ENCODE measurements at regions not wholly inside any gene's neighbourhood (a gene's known extent, or its start where the extent isn't known, plus 50 kb on each side); places are given as distances from the start of the nearest gene placed in this dataset.

DNA sequence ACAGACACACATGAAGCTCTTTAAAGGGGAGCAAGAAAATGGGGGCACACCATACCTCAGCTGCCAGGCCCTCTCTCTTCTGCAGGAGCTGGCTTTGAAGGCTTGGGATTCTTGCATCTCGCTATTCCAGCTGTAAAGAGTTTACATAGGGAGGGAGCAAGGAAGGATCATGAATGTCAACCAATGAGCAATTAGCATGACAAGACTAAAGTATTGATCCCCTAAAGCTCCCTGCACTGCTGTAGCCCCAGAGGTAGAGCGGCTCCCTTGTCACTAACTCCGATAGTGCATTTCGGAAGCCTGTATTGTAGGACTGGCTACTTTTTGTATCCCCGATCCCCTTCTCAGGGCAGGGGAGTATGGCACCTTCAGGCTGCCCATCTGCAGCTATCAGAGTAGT is 113.4 kb upstream of the PMFBP1 start:
- H2AFZ ChIP-seq (ENCODE audit: low read depth, low read length): no peak overlapping the region
- H3K4me1 ChIP-seq (replicated peaks in 1 of 2; ENCODE audit: control insufficient read depth in 2 of 2, insufficient read depth in 2 of 2, low read length in 2 of 2): no peaks in the 10 kb centered on the region
- intact Hi-C loops (cut with micrococcal nuclease): no loop called here
- WGBS (ENCODE audit: insufficient coverage, low coverage, missing lambda C conversion rate): 2% methylated on average over 5 of the region's 5 CpGs
- ChIA-PET CTCF (ENCODE audit: low intra/inter-chr PET ratio) (no interaction called here), POLR2A (no interaction called here)
- H3K9ac ChIP-seq (ENCODE audit: insufficient read depth in 1 of 2, low read depth in 2 of 2, low read length in 2 of 2): no peak overlapping the region
- TF ChIP-seq KAT8 (IDR thresholded peaks at IDR 0.05; ENCODE audit: low read depth): no peak
- TF ChIP-seq ZBTB8A (IDR thresholded peaks at IDR 0.05; ENCODE audit: partially characterized antibody): no peak
- TF ChIP-seq RFX7 (CRISPR knock-in tag; IDR thresholded peaks at IDR 0.05): no peak
- no peak for TF ChIP-seq RREB1 (CRISPR knock-in tag; IDR thresholded peaks at IDR 0.05)
- TF ChIP-seq ZNF592 (IDR thresholded peaks at IDR 0.05): no peak
- TF ChIP-seq CEBPZ (IDR thresholded peaks at IDR 0.05; ENCODE audit: borderline replicate concordance, low read depth, low read length): no peak
- no peaks in the 10 kb centered on the region for H4K20me1 ChIP-seq (replicated peaks; ENCODE audit: control insufficient read depth, insufficient read depth, low read length)
- no peaks in the 10 kb centered on the region for H3K9me1 ChIP-seq (ENCODE audit: control insufficient read depth, insufficient read depth, low read length)
- BruUV-seq (replicated peaks): no TSS peak
- DNase-seq (ENCODE audit: extremely low read depth in 1 of 4, low spot score in 3 of 4) (no peak), ATAC-seq (no peak), FAIRE-seq (no peak)
- no peak overlapping the region for H3K4me3 ChIP-seq
- H3K4me2 ChIP-seq (ENCODE audit: insufficient read depth, low read length): no peak overlapping the region
- no peaks in the 10 kb centered on the region for H3K36me3 ChIP-seq (ENCODE audit: control insufficient read depth, insufficient read depth, low read length)
- peaks cover 4 to 6% of the 10 kb centered on the region in 2 experiments; a peak in 3 of 5 replicates for H3K27me3 ChIP-seq (ENCODE audit: control insufficient read depth in 2 of 2, insufficient read depth in 2 of 2, low read length in 2 of 2)
- in situ Hi-C loops (cut with MboI): no loop called here
- H3K79me2 ChIP-seq (ENCODE audit: control insufficient read depth, insufficient read depth, low read length): no peaks in the 10 kb centered on the region
- H3K27ac ChIP-seq (ENCODE audit: extremely low read depth, low read depth, low read length): no peak overlapping the region
- no peaks in the 10 kb centered on the region for H3K9me3 ChIP-seq (replicated peaks; ENCODE audit: control insufficient read depth, insufficient read depth, low read depth, low read length)

All from K562 (cell line).